OCI-LY1 (cell line): ENCODE measurements at regions not wholly inside any gene's neighbourhood (a gene's known extent, or its start where the extent isn't known, plus 50 kb on each side); places are given as distances from the start of the nearest gene placed in this dataset.
A peak's percentile ranks its signal among the peaks of the same experiment; 100 is the strongest.

Experiments used
- H2AFZ ChIP-seq: fragments of 200-600 bp; sonication (generic), shearing (Covaris generic); 2 replicates; pipeline ENCODE4 v1.6.0; 2014; ENCODE audit warnings: antibody characterized with exemption, mild to moderate bottlenecking, low read length
- H3F3A ChIP-seq: fragments of 200-600 bp; sonication (generic), shearing (Covaris generic); 2 replicates; pipeline ENCODE4 v1.6.0; 2014; ENCODE audit warnings: mild to moderate bottlenecking, antibody characterized with exemption, low read length, moderate library complexity; ENCODE audit not compliant: insufficient read depth
- H3K27ac ChIP-seq: fragments of 200-600 bp; sonication (generic); 2 replicates; pipeline ENCODE4 v1.5.1; 2014; ENCODE audit warnings: low read length, mixed run types, mild to moderate bottlenecking, low read depth; ENCODE audit not compliant: poor library complexity, severe bottlenecking
- H3K27me3 ChIP-seq: fragments of 200-600 bp; sonication (generic); 2 replicates; pipeline ENCODE4 v1.6.0; 2014; ENCODE audit warnings: antibody characterized with exemption, mild to moderate bottlenecking, low read length, moderate library complexity; ENCODE audit not compliant: insufficient read depth
- H3K36me3 ChIP-seq: fragments of 200-600 bp; sonication (generic); 2 replicates; pipeline ENCODE4 v1.6.1; 2014; ENCODE audit warnings: mild to moderate bottlenecking, antibody characterized with exemption, low read length, moderate library complexity, mixed read lengths; ENCODE audit not compliant: insufficient read depth
- H3K4me1 ChIP-seq: fragments of 200-600 bp; sonication (generic); 2 replicates; pipeline ENCODE4 v1.5.1; 2014; ENCODE audit warnings: mild to moderate bottlenecking, low read length, moderate library complexity; ENCODE audit not compliant: insufficient read depth, severe bottlenecking
- H3K4me2 ChIP-seq: fragments of 200-600 bp; sonication (generic), shearing (Covaris generic); 2 replicates; pipeline ENCODE4 v1.6.1; 2014; ENCODE audit warnings: low read length
- H3K4me3 ChIP-seq: fragments of 200-600 bp; sonication (generic); 2 replicates; pipeline ENCODE4 v1.5.1; 2014; ENCODE audit warnings: low read length, low read depth, mild to moderate bottlenecking, mixed read lengths; ENCODE audit not compliant: poor library complexity, severe bottlenecking
- H3K79me2 ChIP-seq: fragments of 200-600 bp; shearing (Covaris generic); 2 replicates; pipeline ENCODE4 v1.6.1; 2016; ENCODE audit warnings: mixed run types, low read length, mixed read lengths; ENCODE audit not compliant: insufficient read depth
- H3K9ac ChIP-seq: fragments of 200-600 bp; sonication (generic), shearing (Covaris generic); 2 replicates; pipeline ENCODE4 v1.6.1; 2014; ENCODE audit warnings: mild to moderate bottlenecking, low read length, mixed read lengths
- H3K9me2 ChIP-seq: fragments of 200-600 bp; sonication (generic), shearing (Covaris generic); 2 replicates; pipeline ENCODE4 v1.6.1; 2014; ENCODE audit warnings: low read depth, mild to moderate bottlenecking, low read length, mixed read lengths
- H3K9me3 ChIP-seq: fragments of 200-600 bp; shearing (Covaris generic); 2 replicates; pipeline ENCODE4 v1.6.1; 2014; ENCODE audit warnings: low read length, mixed read lengths
- H4K20me1 ChIP-seq: fragments of 200-600 bp; sonication (generic), shearing (Covaris generic); 2 replicates; pipeline ENCODE4 v1.6.0; 2016; ENCODE audit warnings: mild to moderate bottlenecking, low read length; ENCODE audit not compliant: insufficient read depth
- EZH2 ChIP-seq: fragments of 200-600 bp; sonication (generic), shearing (Covaris generic); IDR thresholded peaks from 2 replicates; pipeline ENCODE4 v1.8.0; 2017; ENCODE audit warnings: borderline replicate concordance, mixed run types, mild to moderate bottlenecking, antibody characterized with exemption, low read length, moderate library complexity, mixed read lengths
- TF ChIP-seq, protein P1 (sequence below): fragments of 200-600 bp; sonication (generic), shearing (Covaris generic); IDR thresholded peaks from 2 replicates; pipeline ENCODE4 v1.5.1; 2017; ENCODE audit warnings: mild to moderate bottlenecking, antibody characterized with exemption, low read length, moderate library complexity, mixed read lengths

DNA sequence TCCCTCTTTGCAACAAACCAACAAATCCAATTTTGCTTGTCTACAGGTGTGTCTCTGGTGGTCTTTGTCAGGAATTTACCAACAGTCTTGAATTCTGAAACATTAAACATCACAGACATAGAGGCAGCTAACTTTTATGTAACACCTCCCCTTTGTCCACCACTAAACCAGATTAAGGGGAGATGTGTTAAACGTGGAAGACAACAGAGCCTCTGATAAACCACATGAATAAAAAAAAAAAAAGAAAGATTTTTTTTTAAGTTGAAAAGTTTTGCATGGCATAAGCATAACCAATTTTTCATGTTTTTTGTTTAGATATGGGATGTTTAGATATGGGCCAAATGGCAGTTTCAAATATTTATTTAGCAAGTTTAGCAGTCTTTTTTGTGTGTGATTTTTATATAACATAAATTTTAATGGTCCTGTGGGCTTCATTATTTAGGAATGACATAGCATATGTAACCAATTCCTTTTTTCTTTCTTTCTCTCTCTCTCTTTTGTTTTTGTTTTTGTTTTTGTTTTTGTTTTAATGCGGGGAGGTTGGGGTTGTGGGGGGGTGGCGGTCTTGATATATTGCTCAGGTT lies 60.7 kb upstream of the BTN3A2 start:
- H3K27ac ChIP-seq: peak overlapping the region; percentile 71
- no peaks in the 10 kb centered on the region for H3K9me2 ChIP-seq
- no peaks in the 10 kb centered on the region for H3F3A ChIP-seq
- peak overlapping the region; percentile 79 for H2AFZ ChIP-seq
- H3K4me1 ChIP-seq: peaks cover 24% of the 10 kb centered on the region
- peak overlapping the region; percentile 62 for H3K4me3 ChIP-seq
- no peaks in the 10 kb centered on the region for H3K27me3 ChIP-seq
- TF ChIP-seq, protein P1, sequence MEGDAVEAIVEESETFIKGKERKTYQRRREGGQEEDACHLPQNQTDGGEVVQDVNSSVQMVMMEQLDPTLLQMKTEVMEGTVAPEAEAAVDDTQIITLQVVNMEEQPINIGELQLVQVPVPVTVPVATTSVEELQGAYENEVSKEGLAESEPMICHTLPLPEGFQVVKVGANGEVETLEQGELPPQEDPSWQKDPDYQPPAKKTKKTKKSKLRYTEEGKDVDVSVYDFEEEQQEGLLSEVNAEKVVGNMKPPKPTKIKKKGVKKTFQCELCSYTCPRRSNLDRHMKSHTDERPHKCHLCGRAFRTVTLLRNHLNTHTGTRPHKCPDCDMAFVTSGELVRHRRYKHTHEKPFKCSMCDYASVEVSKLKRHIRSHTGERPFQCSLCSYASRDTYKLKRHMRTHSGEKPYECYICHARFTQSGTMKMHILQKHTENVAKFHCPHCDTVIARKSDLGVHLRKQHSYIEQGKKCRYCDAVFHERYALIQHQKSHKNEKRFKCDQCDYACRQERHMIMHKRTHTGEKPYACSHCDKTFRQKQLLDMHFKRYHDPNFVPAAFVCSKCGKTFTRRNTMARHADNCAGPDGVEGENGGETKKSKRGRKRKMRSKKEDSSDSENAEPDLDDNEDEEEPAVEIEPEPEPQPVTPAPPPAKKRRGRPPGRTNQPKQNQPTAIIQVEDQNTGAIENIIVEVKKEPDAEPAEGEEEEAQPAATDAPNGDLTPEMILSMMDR: no peak
- no peak for TF ChIP-seq EZH2
- no peaks in the 10 kb centered on the region for H4K20me1 ChIP-seq
- no peaks in the 10 kb centered on the region for H3K9me3 ChIP-seq
- H3K9ac ChIP-seq: peak overlapping the region; percentile 61; the same call in 1 of the 2 replicates
- H3K4me2 ChIP-seq: peak overlapping the region; percentile 79
- H3K36me3 ChIP-seq: no peaks in the 10 kb centered on the region
- no peaks in the 10 kb centered on the region for H3K79me2 ChIP-seq

DNA sequence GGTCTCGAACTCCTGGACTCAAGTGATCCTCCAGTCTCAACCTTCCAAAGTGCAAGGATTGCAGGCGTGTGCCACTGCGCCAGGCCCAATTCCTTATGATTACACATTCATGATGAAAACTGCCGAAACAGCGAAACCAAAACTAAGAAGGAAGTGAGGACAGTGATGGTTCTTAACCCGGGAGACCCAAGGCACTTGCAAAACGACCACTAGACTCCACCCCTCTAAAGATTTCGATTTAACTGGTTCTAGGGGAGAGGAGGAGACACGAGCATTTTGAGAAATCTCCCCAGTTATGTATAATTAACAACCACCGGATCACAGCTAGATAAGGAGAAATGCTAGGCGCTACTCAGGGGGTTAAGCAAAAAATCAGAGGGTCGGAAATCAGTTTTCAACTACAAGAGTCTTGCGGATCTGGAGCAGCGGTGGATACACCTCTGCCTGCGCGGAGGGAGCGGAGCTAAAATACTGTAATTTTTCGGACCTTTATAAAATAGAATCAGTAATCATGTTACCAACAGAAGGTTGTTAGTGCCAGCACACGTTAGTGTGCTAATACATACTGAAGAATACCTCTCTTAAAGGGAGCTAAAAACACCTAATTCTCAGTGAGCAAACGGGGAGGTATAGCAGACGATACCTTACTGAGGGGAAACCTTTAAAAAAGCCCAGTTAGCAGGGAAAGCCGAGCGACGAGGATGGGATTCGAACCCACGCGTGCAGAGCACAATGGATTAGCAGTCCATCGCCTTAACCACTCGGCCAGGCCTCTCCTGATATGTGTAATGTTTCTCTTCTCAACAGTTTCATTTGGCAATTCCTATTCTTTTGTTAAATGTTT lies 60.0 kb upstream of the BTN3A2 start:
- H3K4me2 ChIP-seq: peak overlapping the region; percentile 79

DNA sequence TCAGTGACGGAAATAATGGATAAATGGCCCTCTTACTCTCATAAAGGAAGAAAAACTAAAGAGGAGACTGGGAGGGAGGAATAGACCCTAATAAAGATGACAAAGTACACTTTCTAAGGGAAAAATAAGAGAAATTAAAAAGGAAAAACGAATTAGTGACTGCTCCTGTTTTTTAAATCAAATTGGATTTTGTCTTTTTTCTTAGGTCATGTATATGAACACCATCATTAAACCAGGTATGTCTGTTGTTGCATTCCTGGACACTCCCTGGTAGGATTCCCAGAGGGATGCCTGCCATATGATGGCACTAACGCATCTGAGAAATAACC lies 59.4 kb upstream of the BTN3A2 start:
- Histone ChIP-seq H4K20me1 (no peaks in the 10 kb centered on the region), H3F3A (peaks cover 2% of the 10 kb centered on the region; the same call in 1 of the 2 replicates), H3K27ac (peak overlapping the region; percentile 71), H3K9ac (peak overlapping the region; percentile 61; the same call in 1 of the 2 replicates), H3K79me2 (no peaks in the 10 kb centered on the region), H3K9me2 (no peaks in the 10 kb centered on the region), H3K4me1 (peaks cover 25% of the 10 kb centered on the region), H3K27me3 (no peaks in the 10 kb centered on the region), H2AFZ (no peak overlapping the region; the same call in 1 of the 2 replicates), H3K9me3 (no peaks in the 10 kb centered on the region), H3K36me3 (no peaks in the 10 kb centered on the region), H3K4me3 (peak overlapping the region; percentile 62), H3K4me2 (peak overlapping the region; percentile 79)
- no peak for TF ChIP-seq EZH2
- TF ChIP-seq, protein P1: no peak

More for the DNA sequence above, 60.0 kb upstream of the BTN3A2 start:
- Histone ChIP-seq H3K9me2 (no peaks in the 10 kb centered on the region), H3K9ac (peak overlapping the region; percentile 61), H4K20me1 (no peaks in the 10 kb centered on the region), H3F3A (no peaks in the 10 kb centered on the region), H3K27ac (peak overlapping the region; percentile 71), H3K27me3 (no peaks in the 10 kb centered on the region), H3K79me2 (no peaks in the 10 kb centered on the region), H3K36me3 (no peaks in the 10 kb centered on the region), H3K4me1 (peaks cover 24% of the 10 kb centered on the region), H3K4me3 (peak overlapping the region; percentile 62), H3K9me3 (no peaks in the 10 kb centered on the region), H2AFZ (peak overlapping the region; percentile 79)
- TF ChIP-seq EZH2: no peak
- TF ChIP-seq, protein P1: no peak
